ENCODE measurements at regions not wholly inside any gene's neighbourhood (a gene's known extent, or its start where the extent isn't known, plus 50 kb on each side); places are given as distances from the start of the nearest gene placed in this dataset.
A peak's percentile ranks its signal among the peaks of the same experiment; 100 is the strongest.
"Not testable (repeated sequence)": the region's sequence is repeated elsewhere in the genome, so short reads cannot be mapped to it uniquely, and the experiment has no call there.

- ATAC-seq (peak in 1 of 2 experiments; percentile 20; a peak in 2 of 6 replicates), FAIRE-seq (no peak)
These were observed 234.4 kb downstream of the TMEM121 start for GRCh38 chr14:105760691-105761344.

GRCh38 chr14:105761345-105761740 lies 235.0 kb downstream of the TMEM121 start:
- H3K9me3 ChIP-seq; H3K4me2 ChIP-seq; CTCF ChIA-PET; DNase-seq (ENCODE audit: low read depth in 1 of 2, low spot score in 1 of 2); H3K4me1 ChIP-seq; FAIRE-seq; H3K4me3 ChIP-seq; POLR2A ChIA-PET; H3K27ac ChIP-seq: not testable (repeated sequence)
- 19% methylated on average over 2 of the region's 5 CpGs for WGBS (ENCODE audit: missing lambda C conversion rate)
- peak in 1 of 2 experiments; percentile 20; a peak in 1 of 6 replicates for ATAC-seq

More at GRCh38 chr14:105760691-105761344, 234.4 kb downstream of the TMEM121 start:
- ChIA-PET CTCF (no interaction called here), POLR2A (no interaction called here)
- no peak for TF ChIP-seq MAX (IDR thresholded peaks at IDR 0.05)
- no peak for TF ChIP-seq RNF2 (IDR thresholded peaks at IDR 0.05; ENCODE audit: borderline replicate concordance, low read depth)
- no peak for TF ChIP-seq ZFP36 (IDR thresholded peaks at IDR 0.05; ENCODE audit: borderline replicate concordance, partially characterized antibody)
- no peak for TF ChIP-seq SMC3 (IDR thresholded peaks at IDR 0.05)
- no peak for TF ChIP-seq HOXB5 (CRISPR knock-in tag; IDR thresholded peaks at IDR 0.05)
- no peak for TF ChIP-seq KDM1A (IDR thresholded peaks at IDR 0.05; ENCODE audit: low read depth)
- no peak overlapping the region for H3K4me3 ChIP-seq
- H3K4me2 ChIP-seq: no peak overlapping the region
- no peaks in the 10 kb centered on the region for H3K9me3 ChIP-seq
- 42% methylated on average over 9 of the region's 18 CpGs for WGBS (ENCODE audit: missing lambda C conversion rate)
- no peaks in the 10 kb centered on the region for H3K4me1 ChIP-seq
- DNase-seq (ENCODE audit: low read depth in 1 of 2, low spot score in 1 of 2): no peak
- H3K27ac ChIP-seq: no peak overlapping the region

- Histone ChIP-seq H3K4me3 (no peak overlapping the region), H3K9me3 (no peaks in the 10 kb centered on the region), H3K4me1 (no peaks in the 10 kb centered on the region), H3K4me2 (no peak overlapping the region), H3K27ac (no peak overlapping the region)
- FAIRE-seq: no peak
- CTCF ChIA-PET: no interaction called here
- POLR2A ChIA-PET: no interaction called here
- no peak; a peak in 1 of 6 replicates for ATAC-seq
- no peak for DNase-seq (ENCODE audit: low read depth in 1 of 2, low spot score in 1 of 2)
- TF ChIP-seq CBX2 (IDR thresholded peaks at IDR 0.05; ENCODE audit: borderline replicate concordance, low read depth) (no peak), RFX5 (IDR thresholded peaks at IDR 0.05) (no peak), MAZ (IDR thresholded peaks at IDR 0.05; ENCODE audit: borderline replicate concordance, low read depth, low read length) (no peak), HOXB5 (CRISPR knock-in tag; IDR thresholded peaks at IDR 0.05) (no peak), RCOR1 (IDR thresholded peaks at IDR 0.05; ENCODE audit: low read depth, low read length) (no peak), FOSL2 (IDR thresholded peaks at IDR 0.05) (no peak), FOSL2 (CRISPR knock-in tag; IDR thresholded peaks at IDR 0.05) (no peak), TFCP2L1 (CRISPR knock-in tag; IDR thresholded peaks at IDR 0.05) (no peak), ESRRA (IDR thresholded peaks at IDR 0.05; ENCODE audit: borderline replicate concordance, low read length) (no peak), HOXA7 (CRISPR knock-in tag; IDR thresholded peaks at IDR 0.05) (no peak), PHF8 (IDR thresholded peaks at IDR 0.05; ENCODE audit: borderline replicate concordance, low read depth) (no peak), E2F6 (IDR thresholded peaks at IDR 0.05; ENCODE audit: borderline replicate concordance, low read depth) (no peak), MAX (IDR thresholded peaks at IDR 0.05) (no peak), ZC3H11A (IDR thresholded peaks at IDR 0.05) (no peak), ELK1 (IDR thresholded peaks at IDR 0.05; ENCODE audit: low read depth, low read length) (no peak)
- WGBS (ENCODE audit: missing lambda C conversion rate): 43% methylated on average over 9 of the region's 9 CpGs
These were observed 235.5 kb downstream of the TMEM121 start for GRCh38 chr14:105761842-105762241.

GRCh38 chr14:105762262-105762661 lies 235.9 kb downstream of the TMEM121 start:
- H3K27ac ChIP-seq; H3K4me3 ChIP-seq; DNase-seq (ENCODE audit: low read depth in 1 of 2, low spot score in 1 of 2); H3K9me3 ChIP-seq; H3K4me2 ChIP-seq; H3K4me1 ChIP-seq; CTCF ChIA-PET; FAIRE-seq; POLR2A ChIA-PET: not testable (repeated sequence)
- no CpG with 5 or more reads among the region's 11 CpGs for WGBS (ENCODE audit: missing lambda C conversion rate)
- ATAC-seq: peak; percentile 63 to 74; a peak in 5 of 6 replicates

GRCh38 chr14:105764254-105764901 lies 238.0 kb downstream of the TMEM121 start:
- H3K9me3 ChIP-seq; POLR2A ChIA-PET; H3K4me2 ChIP-seq; H3K27ac ChIP-seq; ATAC-seq; FAIRE-seq; H3K4me1 ChIP-seq; H3K4me3 ChIP-seq; CTCF ChIA-PET; DNase-seq (ENCODE audit: low read depth in 1 of 2, low spot score in 1 of 2): not testable (repeated sequence)
- 54% methylated on average over 19 of the region's 35 CpGs for WGBS (ENCODE audit: missing lambda C conversion rate)

GRCh38 chr14:105765072-105765825 lies 238.9 kb downstream of the TMEM121 start:
- H3K4me2 ChIP-seq; POLR2A ChIA-PET; DNase-seq (ENCODE audit: low read depth in 1 of 2, low spot score in 1 of 2); FAIRE-seq; H3K9me3 ChIP-seq; CTCF ChIA-PET; H3K27ac ChIP-seq; H3K4me1 ChIP-seq; ATAC-seq; H3K4me3 ChIP-seq: not testable (repeated sequence)
- WGBS (ENCODE audit: missing lambda C conversion rate): 37% methylated on average over 10 of the region's 23 CpGs
